CD4-positive, alpha-beta T cell (primary cell): ENCODE measurements at regions not wholly inside any gene's neighbourhood (a gene's known extent, or its start where the extent isn't known, plus 50 kb on each side); places are given as distances from the start of the nearest gene placed in this dataset.

Source experiments
- ATAC-seq: fragments of 200-7000 bp; cut with Tn5 transposase; one replicate; pipeline ENCODE4 v1.10.0; 2022; ENCODE audit warnings: mild to moderate bottlenecking; ENCODE audit not compliant: poor library complexity
- CTCF ChIA-PET: fragments of 350-600 bp; sonication (Branson Sonifier 250); formaldehyde crosslinking; loops from one replicate; lab custom pipeline; 2021; ENCODE audit warnings: antibody characterized with exemption, inconsistent platforms; lab: Charles Lee
- POLR2A ChIA-PET: fragments of 350-600 bp; sonication (Branson Sonifier 250); formaldehyde crosslinking; loops from one replicate; lab custom pipeline; 2021; ENCODE audit warnings: antibody characterized with exemption, inconsistent platforms; lab: Charles Lee
- DNase-seq, 14 experiments: peaks; one replicate each; pipeline ENCODE4 v3.0.0-alpha.2; 2013 to 2020; ENCODE audit warnings: mixed read lengths in 2 of 14
- H3K27ac ChIP-seq, 2 donors: one replicate each; pipeline versions ENCODE4 v1.5.1 to v1.7.0; 2013; ENCODE audit warnings: low read length in 2 of 2, low read depth in 1 of 2, mild to moderate bottlenecking in 1 of 2
- H3K27me3 ChIP-seq, 2 experiments: 1 replicate in 1 of 2; 2 replicates in 1 of 2; pipeline versions ENCODE4 v1.6.1 to v1.7.0; 2013; ENCODE audit warnings: low read length in 2 of 2, control low read depth in 1 of 2, mild to moderate bottlenecking in 1 of 2, moderate library complexity in 1 of 2; ENCODE audit not compliant: insufficient read depth in 2 of 2, control insufficient read depth in 1 of 2
- H3K36me3 ChIP-seq: one replicate; pipeline ENCODE4 v1.6.1; 2013; ENCODE audit warnings: low read length, control low read depth; ENCODE audit not compliant: insufficient read depth
- H3K4me1 ChIP-seq: one replicate; pipeline ENCODE4 v1.6.1; 2013; ENCODE audit warnings: low read length, control low read depth; ENCODE audit not compliant: insufficient read depth
- H3K4me3 ChIP-seq: one replicate; pipeline ENCODE4 v1.5.1; 2013; ENCODE audit warnings: mild to moderate bottlenecking, low read length, moderate library complexity
- H3K9me3 ChIP-seq, 2 experiments: 1 replicate in 1 of 2; 2 replicates in 1 of 2; pipeline versions ENCODE4 v1.6.1 to v1.7.0; 2013; ENCODE audit warnings: low read length in 2 of 2, mild to moderate bottlenecking in 2 of 2, control low read depth in 1 of 2, moderate library complexity in 1 of 2; ENCODE audit not compliant: control insufficient read depth in 1 of 2, insufficient read depth in 1 of 2
- H3K27ac Mint-ChIP-seq: one replicate; pipeline ENCODE4 v1.8.0; 2020; ENCODE audit warnings: mixed read lengths
- H3K27me3 Mint-ChIP-seq: one replicate; pipeline ENCODE4 v1.8.0; 2021; ENCODE audit warnings: mixed read lengths
- H3K36me3 Mint-ChIP-seq: one replicate; pipeline ENCODE4 v1.8.0; 2021; ENCODE audit warnings: low read depth, mixed read lengths
- H3K4me1 Mint-ChIP-seq: one replicate; pipeline ENCODE4 v1.8.0; 2021; ENCODE audit warnings: low read depth, mixed read lengths
- H3K4me3 Mint-ChIP-seq: one replicate; pipeline ENCODE4 v1.8.0; 2020; ENCODE audit warnings: mild to moderate bottlenecking, mixed read lengths
- H3K9me3 Mint-ChIP-seq: one replicate; pipeline ENCODE4 v1.8.0; 2020; ENCODE audit warnings: mixed read lengths
- CTCF ChIP-seq: fragments of 200-600 bp; IDR thresholded peaks from one replicate; pipeline ENCODE4 v1.8.0; 2022; ENCODE audit warnings: antibody characterized with exemption, mild to moderate bottlenecking
- intact Hi-C, 2 experiments: fragments of 100-400 bp; cut with DNase I in 1 of 2; cut with micrococcal nuclease in 1 of 2; formaldehyde crosslinking; loops; one replicate each; pipeline versions ENCODE4 v1.15.1 to v1.9.0; 2023 to 2025; cut with DNase I, micrococcal nuclease

GRCh38 chr5:164563370-164563769 lies 1058.0 kb downstream of the MAT2B start:
- Histone ChIP-seq H3K27me3 (no peaks in the 10 kb centered on the region), H3K4me1 (no peaks in the 10 kb centered on the region), H3K36me3 (no peaks in the 10 kb centered on the region), H3K9me3 (peaks cover 0 to 4% of the 10 kb centered on the region in 2 experiments), H3K27ac (no peak overlapping the region), H3K4me3 (no peak overlapping the region)
- Mint-ChIP-seq H3K9me3 (peaks cover 4% of the 10 kb centered on the region), H3K4me1 (no peaks in the 10 kb centered on the region), H3K36me3 (no peaks in the 10 kb centered on the region), H3K27ac (no peak overlapping the region), H3K4me3 (no peak overlapping the region), H3K27me3 (no peaks in the 10 kb centered on the region)
- ChIA-PET CTCF (no interaction called here), POLR2A (no interaction called here)
- DNase-seq (no peak), ATAC-seq (no peak)
- TF ChIP-seq CTCF: no peak
- intact Hi-C loops: no loop called here

GRCh38 chr5:164573397-164573796 lies 1068.0 kb downstream of the MAT2B start:
- Histone ChIP-seq H3K27ac (no peak overlapping the region), H3K27me3 (no peaks in the 10 kb centered on the region), H3K4me1 (no peaks in the 10 kb centered on the region), H3K9me3 (peaks cover 0 to 2% of the 10 kb centered on the region in 2 experiments), H3K36me3 (no peaks in the 10 kb centered on the region), H3K4me3 (no peak overlapping the region)
- intact Hi-C loops: no loop called here
- CTCF ChIA-PET: no interaction called here
- H3K36me3 Mint-ChIP-seq: no peaks in the 10 kb centered on the region
- no peak for TF ChIP-seq CTCF
- H3K9me3 Mint-ChIP-seq: peaks cover 2% of the 10 kb centered on the region
- POLR2A ChIA-PET: no interaction called here
- no peak overlapping the region for H3K4me3 Mint-ChIP-seq
- no peak overlapping the region for H3K27ac Mint-ChIP-seq
- DNase-seq (no peak), ATAC-seq (no peak)
- H3K27me3 Mint-ChIP-seq: no peaks in the 10 kb centered on the region
- H3K4me1 Mint-ChIP-seq: no peaks in the 10 kb centered on the region

- intact Hi-C loops: no loop called here
- ATAC-seq (no peak), DNase-seq (no peak)
- H3K4me1 Mint-ChIP-seq: no peaks in the 10 kb centered on the region
- no peak for TF ChIP-seq CTCF
- ChIA-PET POLR2A (no interaction called here), CTCF (interaction anchor here (0.5 kb wide), 1 partner anchor 767 kb away, joined by 4 read pairs; no protein-coding TSS in a partner anchor)
- no peak overlapping the region for H3K4me3 Mint-ChIP-seq
- H3K27ac ChIP-seq: no peak overlapping the region
- H3K4me3 ChIP-seq: no peak overlapping the region
- no peak overlapping the region for H3K27ac Mint-ChIP-seq
- no peaks in the 10 kb centered on the region for H3K27me3 Mint-ChIP-seq
- H3K36me3 ChIP-seq: no peaks in the 10 kb centered on the region
- no peaks in the 10 kb centered on the region for H3K4me1 ChIP-seq
- H3K9me3 Mint-ChIP-seq: peaks cover 2% of the 10 kb centered on the region
- H3K27me3 ChIP-seq: no peaks in the 10 kb centered on the region
- H3K9me3 ChIP-seq: no peaks in the 10 kb centered on the region
- H3K36me3 Mint-ChIP-seq: no peaks in the 10 kb centered on the region
These were observed 1071.8 kb downstream of the MAT2B start for GRCh38 chr5:164577201-164577600.
